AG10803 (cell line): ENCODE measurements at regions not wholly inside any gene's neighbourhood (a gene's known extent, or its start where the extent isn't known, plus 50 kb on each side); places are given as distances from the start of the nearest gene placed in this dataset.
"Not testable (repeated sequence)": the region's sequence is repeated elsewhere in the genome, so short reads cannot be mapped to it uniquely, and the experiment has no call there.

Experiments used
- DNase-seq: peaks from one replicate; pipeline ENCODE4 v3.0.0; 2010; ENCODE audit warnings: low read depth
- H3K4me3 ChIP-seq: 2 replicates; pipeline ENCODE4 v1.5.1; 2011; ENCODE audit warnings: mild to moderate bottlenecking, low read length, control low read depth
- CTCF ChIP-seq: conservative IDR thresholded peaks from 2 replicates; pipeline ENCODE4 v1.5.1; 2011; ENCODE audit warnings: mild to moderate bottlenecking, low read length, control low read depth, inconsistent platforms

- no peak for TF ChIP-seq CTCF
- no peak overlapping the region for H3K4me3 ChIP-seq
- no peak for DNase-seq
These were observed 984.6 kb upstream of the SEMA6A start for GRCh38 chr5:117559005-117559844.

GRCh38 chr5:117551236-117551635 is 976.6 kb upstream of the SEMA6A start:
- no peak for DNase-seq
- TF ChIP-seq CTCF = no peak
- H3K4me3 ChIP-seq = no peak overlapping the region

DNA sequence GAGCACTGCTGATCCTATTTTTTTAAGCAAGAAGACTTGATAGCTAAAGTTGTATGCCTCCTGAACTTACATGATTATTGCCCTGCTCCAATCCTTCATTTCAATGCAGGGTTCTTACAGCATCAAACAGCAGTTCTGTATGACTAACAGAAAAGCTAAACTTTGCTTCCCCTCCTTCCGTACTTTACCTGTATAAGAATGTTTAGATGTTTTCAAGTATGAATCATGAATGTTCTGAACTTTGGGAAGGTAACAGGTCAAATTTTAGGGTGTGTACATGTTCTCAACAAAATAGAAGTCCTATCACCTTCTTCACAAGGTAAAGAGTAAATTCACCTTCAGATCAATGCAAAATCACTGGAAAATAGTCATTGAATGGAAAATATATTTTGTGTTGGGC is 972.6 kb upstream of the SEMA6A start:
- TF ChIP-seq CTCF = no peak
- H3K4me3 ChIP-seq = no peak overlapping the region
- DNase-seq = no peak

DNA sequence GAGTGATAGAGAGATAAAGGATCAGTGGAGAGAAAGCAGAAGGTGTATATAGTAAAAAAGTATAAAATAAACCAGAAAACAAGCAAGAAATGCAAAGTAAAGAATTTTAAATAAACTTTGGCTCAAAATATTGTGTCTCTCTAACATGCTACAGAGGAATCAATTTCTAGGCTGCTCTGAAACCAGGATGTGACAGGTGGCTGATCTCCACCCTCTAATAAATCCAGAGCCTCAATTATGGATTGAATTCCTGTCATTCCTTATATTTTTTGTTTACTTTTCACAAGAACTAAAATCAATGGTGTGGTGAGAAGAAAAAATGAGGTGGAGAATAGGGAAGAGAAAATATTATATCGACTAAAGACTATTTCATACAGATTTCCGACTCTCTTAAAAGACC is 965.1 kb upstream of the SEMA6A start:
- no peak for TF ChIP-seq CTCF
- no peak for DNase-seq

DNA sequence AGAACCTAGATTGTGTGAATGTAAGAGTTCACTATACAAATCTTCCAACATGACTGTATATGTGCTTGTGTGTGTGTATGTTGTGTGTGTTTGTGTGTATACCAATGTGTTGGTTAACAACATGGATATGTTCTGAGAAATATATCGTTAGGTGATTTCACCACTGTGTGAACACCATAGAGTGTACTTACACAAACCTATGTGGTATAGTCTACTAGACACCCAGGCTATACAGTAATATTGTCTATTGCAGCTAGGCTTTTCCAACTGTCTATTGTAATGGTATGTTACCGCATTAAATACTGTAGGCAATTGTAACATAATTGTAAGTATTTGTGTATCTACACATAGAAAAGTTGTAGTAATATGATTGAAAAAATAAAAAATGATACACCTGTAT is 959.2 kb upstream of the SEMA6A start:
- DNase-seq = no peak
- TF ChIP-seq CTCF = no peak
- H3K4me3 ChIP-seq = no peak overlapping the region

More for the DNA sequence above, 965.1 kb upstream of the SEMA6A start:
- H3K4me3 ChIP-seq = no peak overlapping the region

DNA sequence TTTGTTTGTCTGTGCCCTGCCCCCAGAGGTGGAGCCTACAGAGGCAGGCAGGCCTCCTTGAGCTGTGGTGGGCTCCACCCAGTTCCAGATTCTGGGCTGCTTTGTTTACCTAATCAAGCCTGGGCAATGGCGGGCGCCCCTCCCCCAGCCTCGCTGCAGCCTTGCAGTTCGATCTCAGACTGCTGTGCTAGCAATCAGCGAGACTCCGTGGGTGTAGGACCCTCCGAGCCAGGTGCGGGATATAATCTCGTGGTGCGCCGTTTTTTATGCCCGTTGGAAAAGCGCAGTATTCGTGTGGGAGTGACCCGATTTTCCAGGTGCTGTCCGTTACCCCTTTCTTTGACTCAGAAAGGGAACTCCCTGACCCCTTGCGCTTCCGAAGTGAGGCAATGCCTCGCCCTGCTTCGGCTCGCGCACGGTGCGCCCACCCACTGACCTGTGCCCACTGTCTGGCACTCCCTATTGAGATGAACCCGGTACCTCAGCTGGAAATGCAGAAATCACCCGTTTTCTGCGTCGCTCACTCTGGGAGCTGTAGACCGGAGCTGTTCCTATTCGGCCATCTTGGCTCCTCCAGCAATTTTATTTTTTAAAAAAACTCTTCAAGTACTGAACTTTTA is 958.5 kb upstream of the SEMA6A start:
- DNase-seq, H3K4me3 ChIP-seq: not testable (repeated sequence)

GRCh38 chr5:117519957-117520500 is 945.4 kb upstream of the SEMA6A start:
- DNase-seq = no peak
- H3K4me3 ChIP-seq = no peak overlapping the region

More at GRCh38 chr5:117519957-117520500, 945.4 kb upstream of the SEMA6A start:
- TF ChIP-seq CTCF = no peak
